NCI-H526 (cell line): ENCODE measurements at regions not wholly inside any gene's neighbourhood (a gene's known extent, or its start where the extent isn't known, plus 50 kb on each side); places are given as distances from the start of the nearest gene placed in this dataset.
"Not testable (repeated sequence)": the region's sequence is repeated elsewhere in the genome, so short reads cannot be mapped to it uniquely, and the experiment has no call there.

Experiments used
- DNase-seq, 2 experiments: peaks; one replicate each; lab custom pipeline; 2025; lab: John Stamatoyannopoulos, UW

- no peak for DNase-seq
Observed at GRCh38 chr6:91940801-91941200, 1353.9 kb upstream of the MAP3K7 start.

GRCh38 chr6:91926827-91927226 is 1340.0 kb upstream of the MAP3K7 start:
- no peak for DNase-seq

- no peak for DNase-seq
Observed at GRCh38 chr6:91926361-91926760, 1339.5 kb upstream of the MAP3K7 start.

GRCh38 chr6:91911945-91912344 is 1325.1 kb upstream of the MAP3K7 start:
- no peak for DNase-seq

- no peak for DNase-seq
Observed at GRCh38 chr6:91904586-91905164, 1317.8 kb upstream of the MAP3K7 start.

GRCh38 chr6:91895599-91896285 is 1308.9 kb upstream of the MAP3K7 start:
- no peak for DNase-seq

GRCh38 chr6:91886183-91886795 is 1299.4 kb upstream of the MAP3K7 start:
- DNase-seq: no peak

GRCh38 chr6:91881791-91882190 is 1294.9 kb upstream of the MAP3K7 start:
- DNase-seq: not testable (repeated sequence)

GRCh38 chr6:91879386-91879995 is 1292.6 kb upstream of the MAP3K7 start:
- no peak for DNase-seq

- no peak for DNase-seq
Observed at GRCh38 chr6:91877994-91878393, 1291.1 kb upstream of the MAP3K7 start.

- DNase-seq: no peak
Observed at GRCh38 chr6:91874971-91875370, 1288.1 kb upstream of the MAP3K7 start.

GRCh38 chr6:91868539-91869202 is 1281.8 kb upstream of the MAP3K7 start:
- DNase-seq: no peak

- no peak for DNase-seq
Observed at GRCh38 chr6:91865889-91866288, 1279.0 kb upstream of the MAP3K7 start.

GRCh38 chr6:91864911-91865310 is 1278.0 kb upstream of the MAP3K7 start:
- no peak for DNase-seq

GRCh38 chr6:91860541-91861335 is 1273.9 kb upstream of the MAP3K7 start:
- DNase-seq: no peak

- DNase-seq: no peak
Observed at GRCh38 chr6:91852252-91852651, 1265.4 kb upstream of the MAP3K7 start.

- DNase-seq: no peak
Observed at GRCh38 chr6:91834813-91835212, 1247.9 kb upstream of the MAP3K7 start.

- DNase-seq: no peak
Observed at GRCh38 chr6:91827151-91827550, 1240.3 kb upstream of the MAP3K7 start.

GRCh38 chr6:91826128-91826527 is 1239.3 kb upstream of the MAP3K7 start:
- DNase-seq: no peak

GRCh38 chr6:91824331-91824730 is 1237.5 kb upstream of the MAP3K7 start:
- DNase-seq: no peak

GRCh38 chr6:91822581-91822980 is 1235.7 kb upstream of the MAP3K7 start:
- no peak for DNase-seq

GRCh38 chr6:91816335-91816734 is 1229.5 kb upstream of the MAP3K7 start:
- DNase-seq: no peak
